Breast epithelium (tissue), 3 donors: ENCODE measurements at regions not wholly inside any gene's neighbourhood (a gene's known extent, or its start where the extent isn't known, plus 50 kb on each side); places are given as distances from the start of the nearest gene placed in this dataset.

Source experiments
- CTCF ChIP-seq, 3 donors: fragments of 450-650 bp; IDR thresholded peaks; one replicate each; pipeline ENCODE4 v1.5.1; 2016 to 2017; ENCODE audit warnings: antibody characterized with exemption in 3 of 3, mild to moderate bottlenecking in 3 of 3, moderate library complexity in 3 of 3
- POLR2A ChIP-seq: fragments of 450-650 bp; IDR thresholded peaks from one replicate; pipeline ENCODE4 v1.6.1; 2016; ENCODE audit warnings: antibody characterized with exemption, mild to moderate bottlenecking, moderate library complexity
- POLR2AphosphoS5 ChIP-seq, 3 donors: sonication (generic); formaldehyde crosslinking; IDR thresholded peaks; one replicate each; pipeline ENCODE4 v1.6.1; 2017; ENCODE audit warnings: antibody characterized with exemption in 3 of 3

GRCh38 chr6:85824329-85824728 lies 181.6 kb upstream of the SYNCRIP start:
- TF ChIP-seq POLR2A (no peak), CTCF (IDR thresholded peaks at IDR 0.05) (no peak), POLR2AphosphoS5 (IDR thresholded peaks at IDR 0.05) (no peak)
